ENCODE measurements at regions not wholly inside any gene's neighbourhood (a gene's known extent, or its start where the extent isn't known, plus 50 kb on each side); places are given as distances from the start of the nearest gene placed in this dataset.

- TF ChIP-seq CTCF (IDR thresholded peaks at IDR 0.05), result no peak
- TF ChIP-seq POLR2A (IDR thresholded peaks at IDR 0.05), result no peak
Observed at GRCh38 chr9:104256696-104257062, 162.6 kb downstream of the SMC2 start.

All from esophagus squamous epithelium (tissue), 4 donors.